HG03575 (cell line): ENCODE measurements at regions not wholly inside any gene's neighbourhood (a gene's known extent, or its start where the extent isn't known, plus 50 kb on each side); places are given as distances from the start of the nearest gene placed in this dataset.
"Not testable (repeated sequence)": the region's sequence is repeated elsewhere in the genome, so short reads cannot be mapped to it uniquely, and the experiment has no call there.

ENCODE experiments used
- ATAC-seq: cut with Tn5 transposase; IDR thresholded peaks from one replicate; pipeline ENCODE4 v1.9.1; 2021; ENCODE audit not compliant: unreplicated experiment, insufficient number of reproducible peaks, low FRiP score; ENCODE audit errors: extremely low read depth

- ATAC-seq = peak; percentile 79
Measured at GRCh38 chr6:121771937-121772720, 336.7 kb downstream of the GJA1 start.

DNA sequence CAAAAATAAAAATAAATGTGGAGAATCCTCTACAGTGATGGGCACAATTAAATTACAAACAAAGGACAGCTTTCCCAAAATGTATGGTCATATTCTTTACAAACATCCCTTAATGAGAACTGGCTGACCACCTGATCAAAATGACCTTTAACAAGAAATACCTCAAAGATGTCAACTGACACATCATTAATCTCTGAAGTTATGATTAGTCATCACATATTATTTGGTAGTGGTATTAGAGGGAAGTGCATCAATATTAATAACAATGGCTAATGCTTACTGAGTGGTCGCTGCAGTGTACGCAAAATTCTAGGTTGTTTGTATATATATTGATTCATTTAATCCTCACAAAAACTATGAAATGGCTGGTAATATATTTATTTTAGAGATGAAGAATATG lies 340.6 kb downstream of the GJA1 start:
- ATAC-seq = no peak

- no peak for ATAC-seq
Measured at GRCh38 chr6:121780325-121781321, 345.2 kb downstream of the GJA1 start.

DNA sequence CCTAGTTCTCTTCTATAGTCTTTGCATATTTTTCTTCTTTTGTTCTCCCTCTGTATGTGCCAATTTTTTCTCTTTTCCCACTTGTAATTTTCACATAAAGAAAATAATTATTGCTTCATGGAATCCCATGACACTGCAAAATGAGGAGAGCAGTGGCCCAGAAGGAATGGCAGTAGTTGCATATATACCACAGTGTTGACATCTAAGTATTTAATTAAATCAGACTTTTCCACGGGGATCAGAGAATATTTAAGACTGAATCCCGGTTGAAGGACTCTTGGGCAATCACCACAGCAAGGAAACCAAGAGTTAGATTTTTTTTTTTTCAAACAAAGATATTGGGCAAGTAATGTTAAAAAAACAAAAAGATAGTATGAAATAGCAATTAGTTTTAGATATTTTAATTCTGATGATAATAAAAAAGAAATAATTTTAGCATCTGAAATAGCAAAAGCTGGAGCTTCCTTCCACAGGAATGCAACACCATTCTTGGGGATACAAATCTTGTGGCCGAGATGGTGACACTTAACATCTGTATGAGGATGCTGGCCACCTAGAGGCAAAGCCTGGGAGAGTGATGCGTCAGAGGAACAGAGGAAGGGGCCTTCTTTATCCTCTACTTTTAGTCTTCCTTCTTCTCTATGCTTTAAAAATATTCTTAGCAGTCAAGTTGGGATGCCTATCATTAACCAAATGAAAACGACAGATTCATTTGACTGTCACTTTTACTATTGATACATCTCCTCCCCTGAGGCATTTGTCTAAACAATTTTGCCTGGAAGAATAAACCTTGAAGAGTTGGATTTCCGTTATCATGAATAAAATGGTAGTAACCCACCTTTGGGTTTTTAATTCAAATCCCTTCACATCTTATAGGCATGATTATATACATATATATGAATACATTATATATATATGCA lies 356.2 kb downstream of the GJA1 start:
- no peak for ATAC-seq

GRCh38 chr6:121794630-121795029 lies 359.2 kb downstream of the GJA1 start:
- ATAC-seq = no peak

DNA sequence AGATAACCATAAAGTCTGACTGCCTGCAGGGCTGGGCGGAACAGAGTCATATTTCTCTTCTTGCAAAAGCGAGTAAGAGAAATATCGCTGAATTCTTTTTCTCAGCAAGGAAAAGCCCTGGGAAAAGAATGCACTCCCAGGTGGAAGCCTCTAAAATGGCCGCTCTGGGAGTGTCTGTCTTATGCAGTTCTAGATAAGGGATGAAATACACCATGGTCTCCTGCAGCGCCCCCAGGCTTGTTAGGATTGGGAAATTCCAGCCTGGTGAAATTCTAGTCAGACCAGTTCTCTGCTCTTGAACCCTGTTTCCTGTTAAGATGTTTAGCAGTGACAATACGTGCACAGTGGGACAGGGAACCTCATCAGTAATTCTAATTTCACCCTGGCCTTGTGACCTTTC lies 362.2 kb downstream of the GJA1 start:
- not testable (repeated sequence) for ATAC-seq

DNA sequence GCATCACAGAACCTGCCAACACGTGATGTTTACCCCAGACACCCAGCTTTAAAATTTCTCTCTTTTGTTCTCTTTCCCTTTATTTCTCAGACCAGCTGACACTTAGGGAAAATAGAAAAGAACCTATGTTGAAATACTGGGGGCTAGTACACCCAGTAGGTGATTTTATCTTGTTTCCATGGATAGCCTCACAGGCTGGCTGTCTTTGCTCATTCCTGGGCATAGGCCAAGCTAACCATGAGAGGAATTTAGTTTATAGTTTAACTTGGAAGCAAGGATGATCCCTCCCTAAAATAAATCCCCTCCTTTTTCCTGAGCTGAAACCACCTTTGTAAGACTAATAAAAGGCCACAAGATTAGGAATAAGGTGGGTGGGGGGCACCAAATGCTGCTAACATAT lies 362.7 kb downstream of the GJA1 start:
- ATAC-seq = not testable (repeated sequence)

GRCh38 chr6:121799574-121799973 lies 364.1 kb downstream of the GJA1 start:
- no peak for ATAC-seq

DNA sequence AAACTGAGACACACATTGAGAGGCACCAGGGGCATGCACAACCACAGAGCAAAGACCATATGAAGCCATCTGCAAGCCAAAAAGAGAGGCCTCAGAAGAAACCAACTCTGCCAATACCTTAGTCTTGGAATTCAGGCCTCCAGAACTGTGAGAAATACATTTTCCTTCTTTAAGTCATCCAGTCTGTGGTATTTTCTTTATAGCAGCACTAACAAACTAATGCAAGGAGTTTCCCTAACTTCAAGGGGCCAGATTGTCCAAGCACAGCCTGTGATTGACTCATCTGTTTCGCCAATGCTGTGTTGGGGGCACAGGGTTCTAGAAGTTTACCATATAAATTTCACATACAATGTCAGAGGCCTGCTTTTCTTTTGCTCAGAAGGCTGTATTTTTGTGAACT lies 364.6 kb downstream of the GJA1 start:
- no peak for ATAC-seq

DNA sequence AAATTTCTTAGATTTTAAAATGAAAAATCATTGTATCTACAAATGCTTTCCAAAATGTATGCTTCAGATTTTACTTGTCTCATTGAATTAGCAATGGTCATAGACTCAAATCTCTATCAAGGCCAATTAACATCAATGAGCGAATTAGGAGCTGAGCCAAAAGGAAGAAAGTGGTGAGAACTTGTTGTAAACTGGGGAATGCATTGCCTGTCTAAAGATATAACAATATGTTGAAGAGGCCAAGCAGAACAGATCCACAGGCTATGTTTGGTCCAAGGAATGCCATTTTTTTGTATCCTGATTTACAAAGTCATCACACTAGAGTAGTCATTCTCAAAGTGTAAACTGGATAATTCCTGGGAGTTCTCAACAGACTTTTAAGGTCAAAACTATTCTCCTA lies 370.7 kb downstream of the GJA1 start:
- no peak for ATAC-seq

- no peak for ATAC-seq
Measured at GRCh38 chr6:121809211-121809610, 373.8 kb downstream of the GJA1 start.

GRCh38 chr6:121810158-121811032 lies 374.9 kb downstream of the GJA1 start:
- ATAC-seq = no peak

DNA sequence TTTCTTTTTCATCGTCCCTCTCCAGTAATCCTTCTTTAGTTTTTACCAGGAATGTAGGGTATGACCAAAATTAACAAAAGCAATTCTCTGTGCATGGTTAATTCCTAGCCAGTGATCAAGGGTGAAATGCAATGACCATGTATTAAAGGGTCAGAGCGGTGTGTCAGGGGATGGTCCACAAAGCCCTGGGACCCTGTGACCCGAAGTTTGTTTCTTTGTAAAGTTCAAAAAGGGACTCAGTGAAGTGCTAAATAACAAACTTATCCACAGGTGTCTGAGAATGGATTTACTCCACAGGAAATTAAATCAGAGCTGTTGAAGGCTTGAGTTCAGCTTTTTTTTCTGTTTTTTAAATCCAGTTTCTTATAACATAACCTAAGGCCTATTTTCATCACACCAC lies 375.7 kb downstream of the GJA1 start:
- ATAC-seq = no peak

DNA sequence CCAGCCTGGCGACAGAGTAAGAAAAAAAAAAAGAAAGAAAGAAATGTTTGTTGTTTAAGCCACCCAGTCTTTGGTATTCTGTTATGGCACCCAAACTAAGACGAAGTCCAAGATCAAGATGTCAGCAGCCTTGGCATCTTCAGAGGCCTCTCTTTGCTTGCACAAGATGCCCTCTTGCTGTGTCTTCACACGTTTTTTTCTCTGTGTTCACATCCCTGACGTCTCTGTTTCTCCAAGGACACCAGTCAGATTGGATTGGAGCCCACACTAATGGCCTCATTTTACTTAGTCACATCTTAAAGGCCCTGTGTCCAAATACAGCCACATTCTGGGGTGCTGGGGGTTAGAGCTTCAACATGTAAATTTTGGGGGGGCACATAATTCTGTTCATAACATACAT lies 380.9 kb downstream of the GJA1 start:
- no peak for ATAC-seq

DNA sequence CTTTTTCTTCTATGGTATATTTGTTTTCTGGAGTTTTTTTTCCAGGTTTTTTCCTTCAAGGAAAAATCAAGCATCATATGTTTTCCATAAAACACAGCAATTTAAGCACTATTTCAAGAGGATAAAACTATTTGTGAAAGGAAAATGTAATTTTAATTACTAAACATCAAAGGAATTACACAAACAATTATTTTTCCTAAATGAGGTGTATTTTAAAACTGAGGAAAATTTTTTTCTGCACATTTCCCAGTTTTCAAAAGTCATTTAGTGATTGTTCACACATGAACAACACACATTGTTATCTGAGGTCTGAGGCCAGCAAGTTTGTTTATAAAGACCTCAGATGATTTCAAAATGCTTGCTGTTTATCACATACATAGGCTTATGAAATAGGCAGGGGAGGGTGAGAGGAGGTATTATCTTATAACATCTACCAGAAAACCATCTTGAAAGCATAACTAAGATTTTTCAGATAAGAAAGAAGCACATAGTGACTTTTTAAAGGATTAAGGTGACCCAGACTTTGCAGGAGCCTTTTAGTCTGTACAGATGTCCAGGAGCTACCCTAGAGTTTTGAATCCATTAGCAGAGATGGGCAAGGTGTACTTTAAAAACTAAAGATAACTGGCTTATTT lies 381.6 kb downstream of the GJA1 start:
- no peak for ATAC-seq

- no peak for ATAC-seq
Measured at GRCh38 chr6:121823437-121823851, 388.0 kb downstream of the GJA1 start.

GRCh38 chr6:121826156-121826810 lies 390.8 kb downstream of the GJA1 start:
- ATAC-seq = no peak
